B cell (primary cell): ENCODE measurements at regions not wholly inside any gene's neighbourhood (a gene's known extent, or its start where the extent isn't known, plus 50 kb on each side); places are given as distances from the start of the nearest gene placed in this dataset.
"Not testable (repeated sequence)": the region's sequence is repeated elsewhere in the genome, so short reads cannot be mapped to it uniquely, and the experiment has no call there.

Experiments
- ATAC-seq: fragments of 200-7000 bp; cut with Tn5 transposase; one replicate; pipeline ENCODE4 v1.10.0; 2021; ENCODE audit warnings: low read depth, mild to moderate bottlenecking, moderate number of reproducible peaks, moderate library complexity
- CTCF ChIA-PET: fragments of 350-600 bp; sonication (Branson Sonifier 250); formaldehyde crosslinking; loops from one replicate; lab custom pipeline; 2021; ENCODE audit warnings: antibody characterized with exemption, inconsistent platforms; lab: Charles Lee
- POLR2A ChIA-PET: fragments of 350-600 bp; sonication (Branson Sonifier 250); formaldehyde crosslinking; loops from one replicate; lab custom pipeline; 2021; ENCODE audit warnings: antibody characterized with exemption; lab: Charles Lee
- DNase-seq: peaks from one replicate; pipeline ENCODE4 v3.0.0; 2013
- H2AFZ ChIP-seq: 2 replicates; pipeline ENCODE4 v1.6.1; 2012; ENCODE audit warnings: mild to moderate bottlenecking, low read depth, low read length; ENCODE audit not compliant: insufficient read depth, poor library complexity, severe bottlenecking
- H3K27ac ChIP-seq, 2 donors: 1 replicate in 1 of 2; 2 replicates in 1 of 2; pipeline ENCODE4 v1.5.1; 2012 to 2013; ENCODE audit warnings: low read length in 2 of 2, mild to moderate bottlenecking in 2 of 2, moderate library complexity in 1 of 2
- H3K27me3 ChIP-seq, 4 experiments: fragments of 200-600 bp in 1 of 4; sonication (generic) in 1 of 4; replicated peaks in 1 of 4; 1 replicate in 2 of 4; 2 replicates in 2 of 4; pipeline versions ENCODE4 v1.6.1 to v1.7.0; 2013 to 2016; ENCODE audit warnings: low read length in 3 of 4, mild to moderate bottlenecking in 2 of 4, mixed read lengths in 1 of 4, moderate library complexity in 1 of 4; ENCODE audit not compliant: insufficient read depth in 4 of 4, control insufficient read depth in 3 of 4; ENCODE audit errors: control extremely low read depth in 1 of 4
- H3K36me3 ChIP-seq, 2 experiments: replicated peaks in 1 of 2; 1 replicate in 1 of 2; 2 replicates in 1 of 2; pipeline versions ENCODE4 v1.6.1 to v1.7.1; 2013; ENCODE audit warnings: low read length in 1 of 2; ENCODE audit not compliant: insufficient read depth in 2 of 2, control insufficient read depth in 1 of 2; ENCODE audit errors: control extremely low read depth in 1 of 2, extremely low read depth in 1 of 2
- H3K4me1 ChIP-seq, 2 donors: fragments of 200-600 bp in 1 of 2; sonication (generic) in 1 of 2; 1 replicate in 1 of 2; 2 replicates in 1 of 2; pipeline versions ENCODE4 v1.5.1 to v1.6.1; 2013 to 2017; ENCODE audit warnings: low read length in 2 of 2; ENCODE audit not compliant: control insufficient read depth in 2 of 2, insufficient read depth in 2 of 2
- H3K4me2 ChIP-seq: replicated peaks from 2 replicates; pipeline ENCODE3; 2012; ENCODE audit warnings: mild to moderate bottlenecking, low read depth, low read length; ENCODE audit not compliant: poor library complexity, severe bottlenecking
- H3K4me3 ChIP-seq, 5 experiments: fragments of 200-600 bp in 1 of 5; sonication (generic) in 1 of 5; 1 replicate in 3 of 5; 2 replicates in 2 of 5; pipeline versions ENCODE4 v1.5.1 to v1.7.0; 2011 to 2016; ENCODE audit warnings: low read length in 4 of 5, mild to moderate bottlenecking in 4 of 5, low read depth in 2 of 5, control low read depth in 1 of 5, moderate library complexity in 1 of 5; ENCODE audit not compliant: insufficient read depth in 1 of 5; ENCODE audit errors: control extremely low read depth in 1 of 5, extremely low read depth in 1 of 5
- H3K79me2 ChIP-seq: fragments of 200-600 bp; sonication (generic); one replicate; pipeline ENCODE4 v1.6.0; 2016; ENCODE audit warnings: low read length; ENCODE audit not compliant: control insufficient read depth, insufficient read depth
- H3K9ac ChIP-seq: fragments of 200-600 bp; sonication (generic); 2 replicates; pipeline ENCODE4 v1.6.1; 2017; ENCODE audit warnings: mild to moderate bottlenecking, low read length, moderate library complexity
- H3K9me3 ChIP-seq, 3 donors: one replicate each; pipeline versions ENCODE4 v1.6.1 to v1.7.1; 2013; ENCODE audit warnings: low read length in 2 of 3; ENCODE audit not compliant: control insufficient read depth in 2 of 3, insufficient read depth in 1 of 3; ENCODE audit errors: control extremely low read depth in 1 of 3
- H4K20me1 ChIP-seq: 2 replicates; pipeline ENCODE4 v1.6.0; 2012; ENCODE audit warnings: mild to moderate bottlenecking, low read length; ENCODE audit not compliant: insufficient read depth, control insufficient read depth, poor library complexity, severe bottlenecking
- H3K27ac Mint-ChIP-seq: one replicate; pipeline ENCODE4 v1.8.0; 2021; ENCODE audit warnings: mixed read lengths
- H3K27me3 Mint-ChIP-seq: one replicate; pipeline ENCODE4 v1.8.0; 2021; ENCODE audit warnings: mixed read lengths
- H3K4me1 Mint-ChIP-seq: one replicate; pipeline ENCODE4 v1.8.0; 2021; ENCODE audit warnings: mixed read lengths
- H3K4me3 Mint-ChIP-seq: one replicate; pipeline ENCODE4 v1.8.0; 2021; ENCODE audit warnings: mixed read lengths
- H3K9me3 Mint-ChIP-seq: one replicate; pipeline ENCODE4 v1.8.0; 2022; ENCODE audit warnings: mixed read lengths; ENCODE audit not compliant: insufficient read depth
- CTCF ChIP-seq: fragments of 200-600 bp; IDR thresholded peaks from one replicate; pipeline ENCODE4 v1.8.0; 2022; ENCODE audit warnings: antibody characterized with exemption, mild to moderate bottlenecking
- EZH2 ChIP-seq: IDR thresholded peaks from 2 replicates; pipeline ENCODE4 v1.6.1; 2012; ENCODE audit warnings: borderline replicate concordance, low read depth, mild to moderate bottlenecking, moderate library complexity, low read length; ENCODE audit not compliant: insufficient read depth, poor library complexity, severe bottlenecking
- WGBS: methylation state at CpG from one replicate; pipeline ENCODE4 v1.1.5; 2013; ENCODE audit warnings: missing lambda C conversion rate; ENCODE audit not compliant: insufficient coverage; 5-methylcytosine and 5-hydroxymethylcytosine counted together
- intact Hi-C: fragments of 100-400 bp; cut with micrococcal nuclease; formaldehyde crosslinking; loops from one replicate; pipeline ENCODE4 v1.10.0; 2022

GRCh38 chr1:199029401-199029800, 390.6 kb downstream of the PTPRC start:
- ChIA-PET CTCF (no interaction called here), POLR2A (no interaction called here)
- no peaks in the 10 kb centered on the region for H3K9me3 ChIP-seq
- DNase-seq (no peak), ATAC-seq (no peak)
- H2AFZ ChIP-seq: no peak overlapping the region
- H3K9ac ChIP-seq: no peak overlapping the region
- Mint-ChIP-seq H3K4me3 (no peak overlapping the region), H3K4me1 (peaks cover 5% of the 10 kb centered on the region), H3K9me3 (peaks cover 2% of the 10 kb centered on the region), H3K27ac (no peak overlapping the region), H3K27me3 (peaks cover 27% of the 10 kb centered on the region)
- 83% methylated on average over 1 of the region's 2 CpGs for WGBS
- no peak overlapping the region for H3K4me2 ChIP-seq
- no peak overlapping the region for H3K4me3 ChIP-seq
- TF ChIP-seq EZH2 (no peak), CTCF (no peak)
- no peaks in the 10 kb centered on the region for H3K36me3 ChIP-seq
- no peak overlapping the region for H3K27ac ChIP-seq
- intact Hi-C loops: no loop called here
- no peaks in the 10 kb centered on the region for H3K27me3 ChIP-seq
- H3K4me1 ChIP-seq: no peaks in the 10 kb centered on the region
- no peaks in the 10 kb centered on the region for H4K20me1 ChIP-seq
- no peaks in the 10 kb centered on the region for H3K79me2 ChIP-seq

- H3K27me3 ChIP-seq: no peaks in the 10 kb centered on the region
- CTCF ChIA-PET: interaction anchor here (0.7 kb wide), 1 partner anchor 51 kb away, joined by 3 read pairs; no protein-coding TSS in a partner anchor
- H3K9ac ChIP-seq: no peak overlapping the region
These were observed 391.0 kb downstream of the PTPRC start for GRCh38 chr1:199029855-199030254.

GRCh38 chr1:199030541-199030940, 391.7 kb downstream of the PTPRC start:
- not testable (repeated sequence) for H3K27me3 ChIP-seq
- WGBS: no CpG with 5 or more reads among the region's 2 CpGs

More at GRCh38 chr1:199029855-199030254, 391.0 kb downstream of the PTPRC start:
- Histone ChIP-seq H3K4me1 (no peaks in the 10 kb centered on the region), H2AFZ (no peak overlapping the region), H3K79me2 (no peaks in the 10 kb centered on the region), H3K9me3 (no peaks in the 10 kb centered on the region), H3K4me2 (no peak overlapping the region), H4K20me1 (no peaks in the 10 kb centered on the region), H3K27ac (no peak overlapping the region), H3K4me3 (no peak overlapping the region), H3K36me3 (no peaks in the 10 kb centered on the region)
- no peak for ATAC-seq
- Mint-ChIP-seq H3K9me3 (peaks cover 2% of the 10 kb centered on the region), H3K27ac (no peak overlapping the region), H3K4me1 (peaks cover 5% of the 10 kb centered on the region), H3K4me3 (no peak overlapping the region), H3K27me3 (peaks cover 27% of the 10 kb centered on the region)
- no peak for DNase-seq
- 100% methylated on average over 1 of the region's 2 CpGs for WGBS
- POLR2A ChIA-PET: no interaction called here
- no peak for TF ChIP-seq EZH2
- intact Hi-C loops: no loop called here

More at GRCh38 chr1:199030541-199030940, 391.7 kb downstream of the PTPRC start:
- ATAC-seq, POLR2A ChIA-PET, H3K9ac ChIP-seq, DNase-seq, H3K4me2 ChIP-seq, H3K79me2 ChIP-seq, H4K20me1 ChIP-seq, H2AFZ ChIP-seq, H3K4me3 Mint-ChIP-seq, H3K4me1 Mint-ChIP-seq, H3K4me1 ChIP-seq, H3K27ac Mint-ChIP-seq, H3K36me3 ChIP-seq, H3K4me3 ChIP-seq, H3K27ac ChIP-seq, intact Hi-C loops, H3K9me3 Mint-ChIP-seq, H3K9me3 ChIP-seq: not testable (repeated sequence)
- H3K27me3 Mint-ChIP-seq: peaks cover 27% of the 10 kb centered on the region
- CTCF ChIA-PET: interaction anchor here (0.7 kb wide), 1 partner anchor 52 kb away, joined by 3 read pairs; no protein-coding TSS in a partner anchor
